Neural cell (in vitro differentiated cells): ENCODE measurements at regions not wholly inside any gene's neighbourhood (a gene's known extent, or its start where the extent isn't known, plus 50 kb on each side); places are given as distances from the start of the nearest gene placed in this dataset.

Experiments
- MXI1 ChIP-seq: fragments of 450-650 bp; conservative IDR thresholded peaks from 2 replicates; pipeline ENCODE4 v1.6.1; 2014; ENCODE audit warnings: antibody characterized with exemption, mild to moderate bottlenecking; ENCODE audit not compliant: poor library complexity, severe bottlenecking
- POLR2AphosphoS5 ChIP-seq: IDR thresholded peaks from 2 replicates; pipeline ENCODE4 v1.6.1; 2012
- TF ChIP-seq, protein P1 (sequence below): fragments of 450-650 bp; IDR thresholded peaks from 2 replicates; pipeline ENCODE4 v1.5.1; 2014; ENCODE audit warnings: antibody characterized with exemption, mild to moderate bottlenecking, moderate library complexity; ENCODE audit not compliant: poor library complexity, severe bottlenecking

DNA sequence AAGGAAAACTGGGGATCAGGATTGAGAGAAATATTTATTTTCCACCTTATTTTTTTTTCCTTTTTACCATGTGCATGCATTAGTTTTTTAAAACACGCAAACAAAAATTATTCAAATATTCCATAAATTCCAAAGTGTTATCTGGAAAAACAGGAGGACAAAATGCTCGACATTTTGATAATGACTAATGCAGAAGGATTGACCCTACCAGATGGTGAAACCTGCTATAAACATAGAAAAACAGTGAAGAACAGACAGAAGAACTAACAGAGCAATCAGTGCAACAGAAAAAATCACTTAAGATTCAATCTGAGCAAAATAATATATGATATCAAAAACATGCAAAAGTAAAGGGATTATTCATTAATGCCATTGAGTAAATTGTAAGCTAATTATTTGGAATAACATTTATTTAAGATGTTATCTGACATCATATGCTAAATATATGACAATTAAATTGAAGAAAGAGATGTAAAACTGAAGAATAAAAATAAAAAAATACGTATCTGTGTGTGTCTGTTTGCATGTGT lies 218.4 kb downstream of the LMBRD1 start:
- TF ChIP-seq, protein P1, sequence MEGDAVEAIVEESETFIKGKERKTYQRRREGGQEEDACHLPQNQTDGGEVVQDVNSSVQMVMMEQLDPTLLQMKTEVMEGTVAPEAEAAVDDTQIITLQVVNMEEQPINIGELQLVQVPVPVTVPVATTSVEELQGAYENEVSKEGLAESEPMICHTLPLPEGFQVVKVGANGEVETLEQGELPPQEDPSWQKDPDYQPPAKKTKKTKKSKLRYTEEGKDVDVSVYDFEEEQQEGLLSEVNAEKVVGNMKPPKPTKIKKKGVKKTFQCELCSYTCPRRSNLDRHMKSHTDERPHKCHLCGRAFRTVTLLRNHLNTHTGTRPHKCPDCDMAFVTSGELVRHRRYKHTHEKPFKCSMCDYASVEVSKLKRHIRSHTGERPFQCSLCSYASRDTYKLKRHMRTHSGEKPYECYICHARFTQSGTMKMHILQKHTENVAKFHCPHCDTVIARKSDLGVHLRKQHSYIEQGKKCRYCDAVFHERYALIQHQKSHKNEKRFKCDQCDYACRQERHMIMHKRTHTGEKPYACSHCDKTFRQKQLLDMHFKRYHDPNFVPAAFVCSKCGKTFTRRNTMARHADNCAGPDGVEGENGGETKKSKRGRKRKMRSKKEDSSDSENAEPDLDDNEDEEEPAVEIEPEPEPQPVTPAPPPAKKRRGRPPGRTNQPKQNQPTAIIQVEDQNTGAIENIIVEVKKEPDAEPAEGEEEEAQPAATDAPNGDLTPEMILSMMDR, result no peak
- no peak for TF ChIP-seq MXI1
- no peak for TF ChIP-seq POLR2AphosphoS5
